ENCODE measurements at regions not wholly inside any gene's neighbourhood (a gene's known extent, or its start where the extent isn't known, plus 50 kb on each side); places are given as distances from the start of the nearest gene placed in this dataset.
"Not testable (repeated sequence)": the region's sequence is repeated elsewhere in the genome, so short reads cannot be mapped to it uniquely, and the experiment has no call there.

GRCh38 chr2:20499387-20499786 is 52.5 kb downstream of the RHOB start:
- DNase-seq: no peak

GRCh38 chr2:20501974-20502373 is 55.1 kb downstream of the RHOB start:
- peak; percentile 98 for DNase-seq

GRCh38 chr2:20502496-20502895 is 55.6 kb downstream of the RHOB start:
- DNase-seq: not testable (repeated sequence)

GRCh38 chr2:20504174-20504573 is 57.3 kb downstream of the RHOB start:
- no peak for DNase-seq

GRCh38 chr2:20506201-20506685 is 59.4 kb downstream of the RHOB start:
- peak; percentile 68 for DNase-seq

- no peak for DNase-seq
These were observed 60.4 kb downstream of the RHOB start for GRCh38 chr2:20507166-20507692.

- no peak for DNase-seq
These were observed 60.8 kb downstream of the RHOB start for GRCh38 chr2:20507711-20508110.

- DNase-seq: no peak
These were observed 62.5 kb downstream of the RHOB start for GRCh38 chr2:20509301-20509769.

- no peak for DNase-seq
These were observed 63.1 kb downstream of the RHOB start for GRCh38 chr2:20509770-20510490.

- no peak for DNase-seq
These were observed 64.3 kb downstream of the RHOB start for GRCh38 chr2:20511130-20511529.

- DNase-seq: no peak
These were observed 65.3 kb downstream of the RHOB start for GRCh38 chr2:20512061-20512605.

GRCh38 chr2:20513946-20514345 is 67.1 kb downstream of the RHOB start:
- DNase-seq: no peak

- DNase-seq: peak; percentile 94
These were observed 67.9 kb downstream of the RHOB start for GRCh38 chr2:20514596-20515269.

- DNase-seq: no peak
These were observed 68.7 kb downstream of the RHOB start for GRCh38 chr2:20515290-20516220.

GRCh38 chr2:20516291-20516645 is 69.4 kb downstream of the RHOB start:
- no peak for DNase-seq

GRCh38 chr2:20516646-20517341 is 69.9 kb downstream of the RHOB start:
- DNase-seq: no peak

GRCh38 chr2:20519309-20519708 is 72.4 kb downstream of the RHOB start:
- no peak for DNase-seq

GRCh38 chr2:20520128-20520527 is 73.3 kb downstream of the RHOB start:
- no peak for DNase-seq

- DNase-seq: no peak
These were observed 74.3 kb downstream of the RHOB start for GRCh38 chr2:20521193-20521592.

- no peak for DNase-seq
These were observed 74.9 kb downstream of the RHOB start for GRCh38 chr2:20521682-20522189.

GRCh38 chr2:20523073-20523798 is 76.4 kb downstream of the RHOB start:
- DNase-seq: no peak
